GM10248 (cell line): ENCODE measurements at regions not wholly inside any gene's neighbourhood (a gene's known extent, or its start where the extent isn't known, plus 50 kb on each side); places are given as distances from the start of the nearest gene placed in this dataset.

Experiments
- CTCF ChIA-PET: fragments of 300-600 bp; sonication (Branson Sonifier 250); formaldehyde crosslinking; extraction: SDS; loops from one replicate; lab custom pipeline; 2021; ENCODE audit warnings: antibody characterized with exemption; lab: Yijun Ruan, JAX
- POLR2A ChIA-PET: fragments of 350-650 bp; sonication (Branson Sonifier 250); formaldehyde crosslinking; extraction: SDS; loops from one replicate; lab custom pipeline; 2020; ENCODE audit warnings: antibody characterized with exemption; lab: Yijun Ruan, JAX
- DNase-seq: peaks from one replicate; pipeline ENCODE4 v3.0.0; 2012; ENCODE audit errors: extremely low spot score
- CTCF ChIP-seq: IDR thresholded peaks from 2 replicates; pipeline ENCODE4 v1.5.1; 2012; ENCODE audit warnings: mild to moderate bottlenecking, low read depth; ENCODE audit errors: extremely low read depth, missing control alignments, control extremely low read depth

DNA sequence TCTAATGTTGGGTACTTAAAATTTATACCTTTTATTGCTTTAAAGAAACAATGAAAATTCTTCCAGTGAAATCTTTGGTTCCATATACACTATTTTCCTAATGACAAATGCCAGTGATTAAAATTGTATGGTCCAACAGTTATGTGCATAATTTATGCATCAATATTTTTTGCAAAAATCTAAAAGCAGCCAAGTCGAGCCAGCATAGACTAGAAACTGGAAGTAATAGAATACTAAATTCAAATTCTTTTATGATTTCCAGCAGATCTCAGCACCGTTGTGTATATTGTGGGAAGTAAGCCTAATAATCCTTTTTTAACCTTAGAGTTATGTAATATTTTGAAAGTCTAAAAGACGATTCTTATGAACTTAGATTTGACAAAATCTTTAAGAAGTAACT is 652.0 kb upstream of the GOLIM4 start:
- POLR2A ChIA-PET, result no interaction called here
- no peak for DNase-seq
- TF ChIP-seq CTCF, result no peak
- CTCF ChIA-PET, result no interaction called here

DNA sequence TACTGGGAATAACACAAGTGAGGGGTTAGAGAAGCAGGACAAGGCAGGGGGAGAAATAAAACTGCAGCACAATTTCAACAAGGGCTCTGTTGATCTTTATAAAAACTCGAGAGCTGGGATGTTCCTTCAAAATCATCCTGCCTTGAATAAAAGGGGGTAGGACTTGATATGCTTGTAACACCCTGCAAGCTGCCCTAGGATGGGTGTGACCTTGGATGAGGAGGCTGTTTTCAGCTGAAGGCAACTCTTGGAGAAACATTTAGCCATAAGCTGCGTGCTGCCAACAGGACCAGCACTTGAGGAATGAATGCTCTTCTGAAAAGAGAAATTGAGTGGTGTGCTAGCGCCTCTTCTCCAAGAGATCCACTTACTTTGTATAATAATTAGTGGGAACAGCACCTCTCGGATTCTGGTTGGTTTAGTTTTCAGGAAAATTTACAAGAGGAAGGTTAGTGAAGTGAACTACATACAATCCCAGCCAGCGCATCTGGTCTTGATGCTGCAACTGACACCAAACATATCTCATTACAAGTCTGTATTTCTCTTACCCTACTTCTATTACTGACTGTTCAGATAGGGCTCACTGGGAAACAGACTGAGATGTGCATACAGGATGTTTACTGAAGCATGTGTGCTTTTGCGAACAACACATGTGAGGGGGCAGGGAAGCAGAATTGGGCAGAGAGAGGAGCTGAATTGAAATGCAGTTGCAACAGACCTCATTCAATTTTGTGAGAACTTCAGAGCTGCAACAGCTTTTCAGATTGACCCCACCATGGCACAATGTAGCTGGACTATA is 643.0 kb upstream of the GOLIM4 start:
- no peak for TF ChIP-seq CTCF
- POLR2A ChIA-PET, result no interaction called here
- no peak for DNase-seq
- CTCF ChIA-PET, result no interaction called here

- TF ChIP-seq CTCF, result no peak
- DNase-seq, result no peak
- ChIA-PET POLR2A (no interaction called here), CTCF (interaction anchor here (1.0 to 1.1 kb wide), 2 partner anchors 9 to 14 kb away, joined by 3 to 5 read pairs; no protein-coding TSS in a partner anchor)
These were observed 640.5 kb upstream of the GOLIM4 start for GRCh38 chr3:168736202-168736601.

- ChIA-PET CTCF (interaction anchor here (1.5 kb wide), 1 partner anchor 68 kb away, joined by 3 read pairs; no protein-coding TSS in a partner anchor), POLR2A (no interaction called here)
- DNase-seq, result no peak
- no peak for TF ChIP-seq CTCF
These were observed 634.3 kb upstream of the GOLIM4 start for GRCh38 chr3:168730073-168730472.

DNA sequence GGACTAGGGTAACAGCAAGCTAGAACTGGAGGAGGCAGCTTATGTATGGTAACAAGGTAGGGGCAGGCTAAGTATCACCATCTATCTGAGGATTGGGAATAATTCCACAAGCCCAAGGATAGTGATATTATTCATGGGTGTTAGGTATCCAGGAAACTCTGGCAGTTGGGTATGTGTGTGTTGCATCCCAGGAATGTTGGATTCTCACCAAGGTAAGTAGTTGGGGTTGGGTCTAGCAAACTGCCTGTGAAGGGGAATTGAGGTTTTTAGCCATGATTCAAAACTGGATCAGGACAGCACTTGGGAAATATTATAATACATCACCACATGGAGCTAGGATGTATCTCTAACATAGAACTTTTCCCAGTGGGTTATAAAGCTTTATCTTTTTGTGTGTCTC is 626.4 kb upstream of the GOLIM4 start:
- POLR2A ChIA-PET, result no interaction called here
- CTCF ChIA-PET, result interaction anchor here (1.3 to 1.9 kb wide), 2 partner anchors 13 to 14 kb away, joined by 4 to 5 read pairs; no protein-coding TSS in a partner anchor
- no peak for DNase-seq
- TF ChIP-seq CTCF, result no peak

GRCh38 chr3:168714609-168715240 is 619.0 kb upstream of the GOLIM4 start:
- ChIA-PET POLR2A (no interaction called here), CTCF (interaction anchor here (1.0 to 1.2 kb wide), 2 partner anchors 17 to 94 kb away, joined by 3 read pairs; no protein-coding TSS in a partner anchor)
- no peak for TF ChIP-seq CTCF
- DNase-seq, result peak; percentile 29
